Stimulated activated CD4-positive, alpha-beta T cell treated with anti-CD3 and anti-CD28 coated beads, Interleukin-1b, Interleukin-23, amount 100 ng/mL, for 24 hours (primary cell): ENCODE measurements at regions not wholly inside any gene's neighbourhood (a gene's known extent, or its start where the extent isn't known, plus 50 kb on each side); places are given as distances from the start of the nearest gene placed in this dataset.

Source experiments
- DNase-seq, 4 experiments: peaks; one replicate each; pipeline ENCODE4 v3.0.0-alpha.2; 2020; ENCODE audit warnings: low read depth in 4 of 4, low spot score in 1 of 4

- no peak for DNase-seq
Measured at GRCh38 chr12:106006382-106006781, 132.4 kb downstream of the NUAK1 start.

DNA sequence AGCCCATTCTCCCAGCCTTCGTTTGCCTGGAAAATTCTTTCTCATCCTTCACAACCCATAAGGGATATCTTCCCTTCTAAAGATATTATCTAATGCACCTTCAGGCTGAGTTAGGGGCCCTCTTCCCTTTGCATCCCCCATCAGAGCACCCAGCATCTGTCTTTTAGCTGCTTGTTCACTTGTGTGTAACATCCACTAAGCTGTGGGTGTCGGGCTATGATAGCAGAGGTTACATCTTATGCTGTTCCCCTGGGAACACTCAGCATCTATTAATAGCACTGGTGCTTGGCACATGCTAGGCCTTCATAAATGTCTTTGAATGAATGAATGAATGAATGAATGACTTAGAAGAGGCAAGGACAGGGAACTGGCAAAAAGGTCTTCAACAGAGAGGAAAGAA is 131.8 kb downstream of the NUAK1 start:
- no peak for DNase-seq

DNA sequence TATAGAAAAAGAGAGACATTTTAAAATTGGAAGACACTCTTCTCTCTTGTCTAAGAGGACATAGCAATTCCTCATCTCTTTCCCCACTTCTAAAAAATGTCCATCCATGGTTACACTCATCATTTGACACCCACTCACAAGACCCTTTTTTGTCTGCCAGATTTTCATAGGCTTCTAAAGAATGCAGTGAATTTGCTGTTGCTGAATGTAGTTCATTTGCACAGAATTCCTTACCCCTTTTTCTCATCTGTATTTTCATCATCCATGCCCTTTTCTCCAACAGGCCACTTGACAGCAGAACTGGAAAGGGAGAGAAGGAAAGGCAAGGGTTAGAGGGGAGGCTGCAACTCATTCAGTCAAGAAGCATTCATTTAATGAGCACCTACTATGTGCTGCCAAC is 128.0 kb downstream of the NUAK1 start:
- DNase-seq = no peak
